Tibial nerve (tissue), 4 donors: ENCODE measurements at regions not wholly inside any gene's neighbourhood (a gene's known extent, or its start where the extent isn't known, plus 50 kb on each side); places are given as distances from the start of the nearest gene placed in this dataset.

Experiments used
- CTCF ChIP-seq, 5 experiments: fragments of 200-600 bp in 3 of 5; fragments of 450-650 bp in 2 of 5; sonication (generic) in 3 of 5; IDR thresholded peaks; one replicate each; pipeline ENCODE4 v1.5.1; 2016 to 2019; ENCODE audit warnings: antibody characterized with exemption in 5 of 5, mild to moderate bottlenecking in 3 of 5, moderate library complexity in 2 of 5
- EP300 ChIP-seq, 2 donors: sonication (generic); formaldehyde crosslinking; IDR thresholded peaks; one replicate each; pipeline ENCODE4 v1.6.1; 2017; ENCODE audit warnings: antibody characterized with exemption in 2 of 2, mild to moderate bottlenecking in 1 of 2
- POLR2A ChIP-seq, 2 donors: fragments of 450-650 bp; IDR thresholded peaks; one replicate each; pipeline ENCODE4 v1.6.1; 2017; ENCODE audit warnings: antibody characterized with exemption in 2 of 2, mild to moderate bottlenecking in 2 of 2, moderate library complexity in 2 of 2

GRCh38 chr3:27923349-27924068 lies 201.4 kb upstream of the EOMES start:
- no peak for TF ChIP-seq CTCF (IDR thresholded peaks at IDR 0.05)
- no peak for TF ChIP-seq POLR2A (IDR thresholded peaks at IDR 0.05)
- no peak for TF ChIP-seq EP300 (IDR thresholded peaks at IDR 0.05)
